GM19240 (cell line): ENCODE measurements at regions not wholly inside any gene's neighbourhood (a gene's known extent, or its start where the extent isn't known, plus 50 kb on each side); places are given as distances from the start of the nearest gene placed in this dataset.

Experiments used
- DNase-seq: peaks from one replicate; pipeline ENCODE4 v3.0.0; 2011; ENCODE audit warnings: low spot score; ENCODE audit not compliant: insufficient read length

GRCh38 chr13:50309882-50310594 is 294.8 kb downstream of the KCNRG start:
- DNase-seq = no peak

- DNase-seq = no peak
Measured at GRCh38 chr13:50310734-50311133, 295.5 kb downstream of the KCNRG start.

- no peak for DNase-seq
Measured at GRCh38 chr13:50318887-50319286, 303.6 kb downstream of the KCNRG start.

- no peak for DNase-seq
Measured at GRCh38 chr13:50319635-50320255, 304.5 kb downstream of the KCNRG start.

GRCh38 chr13:50320271-50320862 is 305.1 kb downstream of the KCNRG start:
- no peak for DNase-seq

GRCh38 chr13:50322006-50322405 is 306.8 kb downstream of the KCNRG start:
- no peak for DNase-seq

- DNase-seq = no peak
Measured at GRCh38 chr13:50323440-50324065, 308.3 kb downstream of the KCNRG start.

- no peak for DNase-seq
Measured at GRCh38 chr13:50326271-50326670, 311.0 kb downstream of the KCNRG start.

- no peak for DNase-seq
Measured at GRCh38 chr13:50326811-50327210, 311.6 kb downstream of the KCNRG start.

GRCh38 chr13:50334115-50334778 is 319.0 kb downstream of the KCNRG start:
- DNase-seq = no peak

- no peak for DNase-seq
Measured at GRCh38 chr13:50334944-50335343, 319.7 kb downstream of the KCNRG start.

- DNase-seq = no peak
Measured at GRCh38 chr13:50339271-50339670, 324.0 kb downstream of the KCNRG start.

GRCh38 chr13:50340146-50340545 is 324.9 kb downstream of the KCNRG start:
- no peak for DNase-seq

GRCh38 chr13:50340551-50341287 is 325.5 kb downstream of the KCNRG start:
- no peak for DNase-seq

- no peak for DNase-seq
Measured at GRCh38 chr13:50341526-50341925, 326.3 kb downstream of the KCNRG start.

GRCh38 chr13:50344717-50345116 is 329.5 kb downstream of the KCNRG start:
- DNase-seq = no peak

GRCh38 chr13:50345804-50346203 is 330.6 kb downstream of the KCNRG start:
- no peak for DNase-seq

GRCh38 chr13:50348371-50348770 is 333.1 kb downstream of the KCNRG start:
- no peak for DNase-seq

GRCh38 chr13:50352720-50353480 is 337.7 kb downstream of the KCNRG start:
- DNase-seq = no peak

GRCh38 chr13:50353651-50354415 is 338.6 kb downstream of the KCNRG start:
- no peak for DNase-seq
